ENCODE measurements at regions not wholly inside any gene's neighbourhood (a gene's known extent, or its start where the extent isn't known, plus 50 kb on each side); places are given as distances from the start of the nearest gene placed in this dataset.
"Not testable (repeated sequence)": the region's sequence is repeated elsewhere in the genome, so short reads cannot be mapped to it uniquely, and the experiment has no call there.

GRCh38 chr12:17215759-17216570, 610.0 kb upstream of the LMO3 start:
- no peak for DNase-seq (ENCODE audit: low read depth)

- no peak for DNase-seq (ENCODE audit: low read depth)
Measured at GRCh38 chr12:17214929-17215328, 609.0 kb upstream of the LMO3 start.

GRCh38 chr12:17206553-17206952, 600.6 kb upstream of the LMO3 start:
- DNase-seq (ENCODE audit: low read depth), result no peak

GRCh38 chr12:17204289-17205054, 598.5 kb upstream of the LMO3 start:
- DNase-seq (ENCODE audit: low read depth), result no peak

GRCh38 chr12:17203497-17203896, 597.5 kb upstream of the LMO3 start:
- DNase-seq (ENCODE audit: low read depth), result no peak

GRCh38 chr12:17197971-17198370, 592.0 kb upstream of the LMO3 start:
- no peak for DNase-seq (ENCODE audit: low read depth)

- DNase-seq (ENCODE audit: low read depth), result no peak
Measured at GRCh38 chr12:17192721-17193120, 586.8 kb upstream of the LMO3 start.

- no peak for DNase-seq (ENCODE audit: low read depth)
Measured at GRCh38 chr12:17169726-17170471, 563.9 kb upstream of the LMO3 start.

GRCh38 chr12:17159506-17160300, 553.7 kb upstream of the LMO3 start:
- no peak for DNase-seq (ENCODE audit: low read depth)

GRCh38 chr12:17158201-17158600, 552.2 kb upstream of the LMO3 start:
- no peak for DNase-seq (ENCODE audit: low read depth)

- no peak for DNase-seq (ENCODE audit: low read depth)
Measured at GRCh38 chr12:17151917-17152316, 546.0 kb upstream of the LMO3 start.

- DNase-seq (ENCODE audit: low read depth), result no peak
Measured at GRCh38 chr12:17148706-17149105, 542.7 kb upstream of the LMO3 start.

GRCh38 chr12:17142856-17143255, 536.9 kb upstream of the LMO3 start:
- no peak for DNase-seq (ENCODE audit: low read depth)

- no peak for DNase-seq (ENCODE audit: low read depth)
Measured at GRCh38 chr12:17139931-17140330, 534.0 kb upstream of the LMO3 start.

- no peak for DNase-seq (ENCODE audit: low read depth)
Measured at GRCh38 chr12:17137396-17137795, 531.4 kb upstream of the LMO3 start.

GRCh38 chr12:17134315-17134714, 528.4 kb upstream of the LMO3 start:
- DNase-seq (ENCODE audit: low read depth), result no peak

- DNase-seq (ENCODE audit: low read depth), result no peak
Measured at GRCh38 chr12:17132336-17132735, 526.4 kb upstream of the LMO3 start.

GRCh38 chr12:17116538-17116937, 510.6 kb upstream of the LMO3 start:
- DNase-seq (ENCODE audit: low read depth), result not testable (repeated sequence)

GRCh38 chr12:17110316-17110715, 504.4 kb upstream of the LMO3 start:
- DNase-seq (ENCODE audit: low read depth), result no peak

- DNase-seq (ENCODE audit: low read depth), result no peak
Measured at GRCh38 chr12:17108877-17109541, 503.0 kb upstream of the LMO3 start.

- DNase-seq (ENCODE audit: low read depth), result no peak
Measured at GRCh38 chr12:17104801-17105200, 498.8 kb upstream of the LMO3 start.
